SK-N-MC (cell line): ENCODE measurements at regions not wholly inside any gene's neighbourhood (a gene's known extent, or its start where the extent isn't known, plus 50 kb on each side); places are given as distances from the start of the nearest gene placed in this dataset.

Source experiments
- EZH2 ChIP-seq: fragments of 200-600 bp; sonication (generic); IDR thresholded peaks from one replicate; pipeline ENCODE4 v1.6.1; 2017; ENCODE audit warnings: antibody characterized with exemption
- POLR2AphosphoS5 ChIP-seq: IDR thresholded peaks from 2 replicates; pipeline ENCODE4 v1.6.1; 2012; ENCODE audit warnings: mild to moderate bottlenecking, low read depth, low read length, borderline replicate concordance

DNA sequence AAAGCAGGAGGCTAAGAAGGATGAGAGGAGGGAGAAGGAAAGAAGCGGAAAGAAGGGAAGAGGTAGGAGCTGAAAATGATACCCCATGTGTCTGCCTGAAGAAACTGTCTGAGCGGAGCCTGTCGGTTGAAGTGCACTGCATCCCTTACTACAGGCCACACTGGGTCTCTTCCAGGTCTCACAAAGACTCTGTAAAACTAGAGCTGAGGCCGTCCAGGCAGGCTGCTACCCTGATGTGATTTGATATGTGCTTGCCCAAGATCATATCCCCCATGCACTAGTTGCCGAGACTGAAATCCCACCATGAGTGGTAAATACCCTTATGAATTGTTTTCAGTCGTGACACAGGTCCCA lies 134.4 kb downstream of the MAIP1 start:
- TF ChIP-seq EZH2: no peak
- no peak for TF ChIP-seq POLR2AphosphoS5
